Transverse colon (tissue), 4 donors: ENCODE measurements at regions not wholly inside any gene's neighbourhood (a gene's known extent, or its start where the extent isn't known, plus 50 kb on each side); places are given as distances from the start of the nearest gene placed in this dataset.

Experiments used
- DNase-seq: peaks from one replicate; pipeline ENCODE4 v3.0.0-alpha.2; 2019
- H3K27ac ChIP-seq, 4 donors: fragments of 200-600 bp; sonication (generic); 2 replicates each; pipeline ENCODE4 v1.5.1; 2016 to 2018; ENCODE audit warnings: inconsistent platforms in 4 of 4
- H3K27me3 ChIP-seq: fragments of 200-600 bp; sonication (generic); 2 replicates; pipeline ENCODE4 v1.5.1; 2017; ENCODE audit warnings: inconsistent platforms
- H3K36me3 ChIP-seq, 4 donors: fragments of 200-600 bp; sonication (generic); 2 replicates each; pipeline ENCODE4 v1.5.1; 2017 to 2019; ENCODE audit warnings: inconsistent platforms in 4 of 4
- H3K4me1 ChIP-seq, 4 donors: fragments of 200-600 bp; sonication (generic); 2 replicates each; pipeline ENCODE4 v1.5.1; 2017 to 2020; ENCODE audit warnings: inconsistent platforms in 4 of 4
- H3K4me3 ChIP-seq, 4 donors: fragments of 200-600 bp; sonication (generic); 1 replicate in 1 of 4; 2 replicates in 3 of 4; pipeline versions ENCODE4 v1.5.1 to v1.6.1; 2017 to 2019; ENCODE audit warnings: inconsistent platforms in 4 of 4
- H3K9me3 ChIP-seq, 2 donors: fragments of 200-600 bp; sonication (generic); 2 replicates each; pipeline ENCODE4 v1.5.1; 2017 to 2019; ENCODE audit warnings: inconsistent platforms in 2 of 2
- EP300 ChIP-seq: sonication (generic); formaldehyde crosslinking; IDR thresholded peaks from one replicate; pipeline ENCODE4 v1.6.1; 2017; ENCODE audit warnings: antibody characterized with exemption, low read depth
- POLR2A ChIP-seq: fragments of 450-650 bp; IDR thresholded peaks from one replicate; pipeline ENCODE4 v1.6.1; 2016; ENCODE audit warnings: antibody characterized with exemption, mild to moderate bottlenecking, moderate library complexity
- POLR2AphosphoS5 ChIP-seq, 3 donors: sonication (generic); formaldehyde crosslinking; IDR thresholded peaks; one replicate each; pipeline ENCODE4 v1.6.1; 2016; ENCODE audit warnings: antibody characterized with exemption in 3 of 3
- WGBS, 2 donors: methylation state at CpG; one replicate each; pipeline ENCODE4 v1.1.5; 2018; ENCODE audit warnings: low coverage in 1 of 2; 5-methylcytosine and 5-hydroxymethylcytosine counted together
- in situ Hi-C, 4 donors: fragments of 200-750 bp; cut with MboI; loops; one replicate each; pipeline versions ENCODE4 v1.15.0 to v1.15.1; 2017; ENCODE audit warnings: low sequenced_read_pairs in 3 of 4, low pct_ligation_motif_present in 1 of 4, low pct_unique_long_range_greater_than_20kb in 1 of 4
- intact Hi-C: fragments of 100-400 bp; cut with DNase I; formaldehyde crosslinking; loops from one replicate; pipeline ENCODE4 v1.15.1; 2023; ENCODE audit warnings: low total_unique reads
- TF ChIP-seq, protein P1 (sequence below), 5 experiments: fragments of 200-600 bp in 3 of 5; fragments of 450-650 bp in 2 of 5; sonication (generic) in 3 of 5; IDR thresholded peaks; 1 replicate in 2 of 5; 2 replicates in 3 of 5; pipeline ENCODE4 v1.5.1; 2016 to 2017; ENCODE audit warnings: antibody characterized with exemption in 5 of 5, inconsistent platforms in 3 of 5, mild to moderate bottlenecking in 2 of 5, moderate library complexity in 1 of 5

DNA sequence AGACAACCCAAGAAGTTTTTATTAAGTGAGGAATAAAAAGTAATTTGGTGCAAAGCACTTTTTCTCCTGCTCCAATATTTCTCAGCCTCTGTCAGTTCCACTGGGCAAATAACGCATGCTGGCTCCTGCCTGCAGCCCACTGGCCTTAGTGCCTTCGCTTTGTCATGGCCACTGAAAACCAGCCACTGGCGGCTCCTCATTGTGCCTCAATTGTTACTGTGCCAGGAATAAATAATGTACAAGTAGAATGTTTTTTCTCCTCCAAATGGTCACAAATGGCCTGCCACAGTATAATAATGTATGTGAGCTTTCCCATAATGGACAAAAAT is 267.1 kb downstream of the ACTR3 start:
- WGBS, 2 donors: 86 to 95% methylated on average over 2 to 3 of the region's 3 CpGs
- H3K9me3 ChIP-seq: no peaks in the 10 kb centered on the region
- H3K4me1 ChIP-seq: no peaks in the 10 kb centered on the region
- in situ Hi-C loops (no loop called here), intact Hi-C loops (no loop called here)
- TF ChIP-seq, protein P1, sequence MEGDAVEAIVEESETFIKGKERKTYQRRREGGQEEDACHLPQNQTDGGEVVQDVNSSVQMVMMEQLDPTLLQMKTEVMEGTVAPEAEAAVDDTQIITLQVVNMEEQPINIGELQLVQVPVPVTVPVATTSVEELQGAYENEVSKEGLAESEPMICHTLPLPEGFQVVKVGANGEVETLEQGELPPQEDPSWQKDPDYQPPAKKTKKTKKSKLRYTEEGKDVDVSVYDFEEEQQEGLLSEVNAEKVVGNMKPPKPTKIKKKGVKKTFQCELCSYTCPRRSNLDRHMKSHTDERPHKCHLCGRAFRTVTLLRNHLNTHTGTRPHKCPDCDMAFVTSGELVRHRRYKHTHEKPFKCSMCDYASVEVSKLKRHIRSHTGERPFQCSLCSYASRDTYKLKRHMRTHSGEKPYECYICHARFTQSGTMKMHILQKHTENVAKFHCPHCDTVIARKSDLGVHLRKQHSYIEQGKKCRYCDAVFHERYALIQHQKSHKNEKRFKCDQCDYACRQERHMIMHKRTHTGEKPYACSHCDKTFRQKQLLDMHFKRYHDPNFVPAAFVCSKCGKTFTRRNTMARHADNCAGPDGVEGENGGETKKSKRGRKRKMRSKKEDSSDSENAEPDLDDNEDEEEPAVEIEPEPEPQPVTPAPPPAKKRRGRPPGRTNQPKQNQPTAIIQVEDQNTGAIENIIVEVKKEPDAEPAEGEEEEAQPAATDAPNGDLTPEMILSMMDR (IDR thresholded peaks at IDR 0.05): no peak
- TF ChIP-seq POLR2A: no peak
- TF ChIP-seq POLR2AphosphoS5 (IDR thresholded peaks at IDR 0.05): no peak
- no peak for TF ChIP-seq EP300
- no peaks in the 10 kb centered on the region for H3K27me3 ChIP-seq
- H3K36me3 ChIP-seq: no peaks in the 10 kb centered on the region
- no peak for DNase-seq
- H3K4me3 ChIP-seq: no peak overlapping the region
- no peak overlapping the region for H3K27ac ChIP-seq

DNA sequence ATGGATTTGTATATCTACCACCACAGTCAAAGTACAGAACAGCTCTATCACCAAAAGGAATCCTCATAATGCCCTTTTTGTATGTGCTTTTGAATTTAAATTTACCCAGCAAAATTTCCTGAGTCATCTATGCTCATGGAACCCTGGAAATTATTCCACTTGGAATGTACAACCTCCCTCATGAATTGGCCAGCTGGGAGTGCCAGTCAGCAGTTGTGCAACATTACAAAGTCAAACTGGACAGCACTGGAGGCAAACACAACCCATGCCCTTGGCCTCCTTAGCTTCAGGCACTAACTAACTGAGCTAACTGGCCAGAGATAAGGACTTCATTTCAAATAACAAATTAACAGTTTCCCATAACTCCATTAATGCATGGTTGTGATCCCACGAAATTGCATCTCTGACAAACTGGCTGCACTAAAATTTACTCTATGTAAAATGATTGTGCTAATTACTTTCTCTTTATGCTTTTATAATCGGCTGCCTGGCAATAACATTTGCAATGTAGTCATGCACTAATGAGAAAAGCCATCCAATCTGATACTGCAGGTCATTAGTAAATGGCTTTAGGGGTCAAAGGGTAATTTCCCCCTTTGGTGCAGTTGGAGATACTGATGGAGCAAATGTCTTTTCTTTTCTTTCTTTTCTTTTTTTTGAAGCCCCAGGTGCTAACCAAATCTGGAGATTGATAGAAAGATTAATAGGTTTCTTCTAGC is 270.5 kb downstream of the ACTR3 start:
- peak; percentile 7 for DNase-seq
- intact Hi-C loops (no loop called here), in situ Hi-C loops (no loop called here)
- Histone ChIP-seq H3K4me1 (no peaks in the 10 kb centered on the region), H3K27ac (no peak overlapping the region), H3K36me3 (no peaks in the 10 kb centered on the region), H3K4me3 (no peak overlapping the region), H3K9me3 (no peaks in the 10 kb centered on the region), H3K27me3 (no peaks in the 10 kb centered on the region)
- TF ChIP-seq EP300 (no peak), POLR2A (no peak), POLR2AphosphoS5 (IDR thresholded peaks at IDR 0.05) (no peak)
- TF ChIP-seq, protein P1 (IDR thresholded peaks at IDR 0.05): no peak
- 16 to 41% methylated on average over 2 of the region's 2 CpGs for WGBS, 2 donors

DNA sequence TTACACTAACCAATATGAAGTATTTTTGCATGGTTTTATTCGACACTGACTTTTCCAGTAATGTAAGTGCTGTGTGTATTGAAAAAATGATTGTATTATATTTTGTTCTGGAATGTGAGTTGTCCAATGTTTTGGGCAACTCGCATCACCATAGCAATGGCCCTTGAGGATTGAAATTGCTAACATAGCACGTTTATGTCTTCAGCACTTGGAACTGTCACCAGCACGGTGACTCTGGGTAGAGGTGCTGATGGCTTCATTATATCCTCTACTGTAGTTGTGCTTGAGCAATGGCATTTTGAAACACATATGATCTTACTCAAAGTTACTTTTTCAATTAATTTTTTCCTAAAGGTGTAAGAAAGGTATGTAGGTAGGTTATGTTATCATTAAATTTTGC is 271.5 kb downstream of the ACTR3 start:
- no peak for DNase-seq
- H3K4me1 ChIP-seq: no peaks in the 10 kb centered on the region
- H3K36me3 ChIP-seq: no peaks in the 10 kb centered on the region
- intact Hi-C loops: no loop called here
- no peak overlapping the region for H3K4me3 ChIP-seq
- no peaks in the 10 kb centered on the region for H3K9me3 ChIP-seq
- no peak for TF ChIP-seq POLR2A
- TF ChIP-seq, protein P1 (IDR thresholded peaks at IDR 0.05): no peak
- no peak for TF ChIP-seq POLR2AphosphoS5 (IDR thresholded peaks at IDR 0.05)
- no peak for TF ChIP-seq EP300
- WGBS, 2 donors: 73 to 77% methylated on average over 3 to 4 of the region's 4 CpGs
- H3K27ac ChIP-seq: no peak overlapping the region
- no peaks in the 10 kb centered on the region for H3K27me3 ChIP-seq
- in situ Hi-C loops: no loop called here

DNA sequence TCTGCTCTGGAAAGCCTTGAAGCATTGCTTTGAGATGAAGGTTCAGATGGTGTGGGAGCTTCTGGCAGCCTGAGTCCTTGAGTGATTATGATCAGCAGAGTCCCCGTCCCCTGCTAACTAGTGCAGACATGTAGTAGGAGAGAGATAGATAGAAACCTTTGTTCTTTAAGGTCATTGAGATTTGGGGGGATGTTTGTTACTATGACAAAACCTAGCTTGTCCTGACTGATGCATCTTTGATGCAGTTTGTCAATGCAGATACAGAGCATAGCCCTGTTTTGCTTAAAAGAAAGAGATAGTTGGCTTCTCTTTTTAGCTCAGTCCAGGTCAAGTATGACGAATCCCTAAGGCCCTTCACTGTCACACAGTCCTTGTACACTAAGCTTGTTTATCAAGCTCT is 274.6 kb upstream of the DPP10 start:
- no peak for DNase-seq
- Histone ChIP-seq H3K4me1 (no peaks in the 10 kb centered on the region), H3K27me3 (no peaks in the 10 kb centered on the region), H3K27ac (no peak overlapping the region), H3K36me3 (no peaks in the 10 kb centered on the region), H3K9me3 (no peaks in the 10 kb centered on the region), H3K4me3 (no peak overlapping the region)
- TF ChIP-seq, protein P1 (IDR thresholded peaks at IDR 0.05): no peak
- TF ChIP-seq POLR2AphosphoS5 (IDR thresholded peaks at IDR 0.05) (no peak), EP300 (no peak)
- 69 to 85% methylated on average over 2 of the region's 2 CpGs for WGBS, 2 donors
- in situ Hi-C loops: no loop called here
- intact Hi-C loops: no loop called here
